Uterus (tissue), 3 donors: ENCODE measurements at regions not wholly inside any gene's neighbourhood (a gene's known extent, or its start where the extent isn't known, plus 50 kb on each side); places are given as distances from the start of the nearest gene placed in this dataset.

Source experiments
- DNase-seq, 2 donors: peaks; one replicate each; pipeline ENCODE4 v3.0.0-alpha.2; 2019 to 2020
- H3K27ac ChIP-seq, 2 donors: fragments of 200-600 bp; sonication (generic); 1 replicate in 1 of 2; 2 replicates in 1 of 2; pipeline ENCODE4 v1.5.1; 2016 to 2018
- H3K27me3 ChIP-seq, 2 donors: fragments of 200-600 bp; sonication (generic); one replicate each; pipeline ENCODE4 v1.5.1; 2018 to 2019; ENCODE audit warnings: control low read depth in 1 of 2
- H3K36me3 ChIP-seq, 2 donors: fragments of 200-600 bp; sonication (generic); one replicate each; pipeline ENCODE4 v1.5.1; 2019; ENCODE audit warnings: control low read depth in 1 of 2
- H3K4me1 ChIP-seq, 2 donors: fragments of 200-600 bp; sonication (generic); one replicate each; pipeline ENCODE4 v1.5.1; 2018 to 2019; ENCODE audit warnings: control low read depth in 1 of 2
- H3K4me3 ChIP-seq, 2 donors: fragments of 200-600 bp; sonication (generic); 1 replicate in 1 of 2; 2 replicates in 1 of 2; pipeline ENCODE4 v1.5.1; 2018 to 2019; ENCODE audit warnings: mild to moderate bottlenecking in 1 of 2
- H3K9me3 ChIP-seq, 2 donors: fragments of 200-600 bp; sonication (generic); one replicate each; pipeline ENCODE4 v1.5.1; 2019; ENCODE audit warnings: control low read depth in 1 of 2
- CTCF ChIP-seq, 4 experiments: fragments of 200-600 bp in 2 of 4; fragments of 450-650 bp in 2 of 4; sonication (generic) in 2 of 4; IDR thresholded peaks; one replicate each; pipeline ENCODE4 v1.5.1; 2016 to 2019; ENCODE audit warnings: antibody characterized with exemption in 4 of 4, mild to moderate bottlenecking in 2 of 4, moderate library complexity in 1 of 4
- POLR2A ChIP-seq, 2 donors: fragments of 450-650 bp; IDR thresholded peaks; one replicate each; pipeline ENCODE4 v1.6.1; 2016; ENCODE audit warnings: antibody characterized with exemption in 2 of 2, mild to moderate bottlenecking in 1 of 2, moderate library complexity in 1 of 2
- intact Hi-C: fragments of 100-400 bp; cut with DNase I; formaldehyde crosslinking; loops from one replicate; pipeline ENCODE4 v1.15.1; 2023; ENCODE audit warnings: low total_unique reads
- donor health status: DM: yes; HTN: yes; CAD: no.

GRCh38 chr14:52202151-52202550, 65.3 kb upstream of the PTGDR start:
- H3K27ac ChIP-seq, result no peak overlapping the region
- TF ChIP-seq POLR2A (IDR thresholded peaks at IDR 0.05), result no peak
- no peak for TF ChIP-seq CTCF (IDR thresholded peaks at IDR 0.05)
- H3K4me1 ChIP-seq, result no peaks in the 10 kb centered on the region
- DNase-seq, result no peak
- H3K36me3 ChIP-seq, result no peaks in the 10 kb centered on the region
- intact Hi-C loops, result no loop called here
- no peaks in the 10 kb centered on the region for H3K9me3 ChIP-seq
- H3K4me3 ChIP-seq, result no peak overlapping the region
- no peaks in the 10 kb centered on the region for H3K27me3 ChIP-seq

- no peaks in the 10 kb centered on the region for H3K36me3 ChIP-seq
These were observed 77.1 kb upstream of the PTGDR start for GRCh38 chr14:52190337-52190931.

GRCh38 chr14:52189325-52189724, 78.2 kb upstream of the PTGDR start:
- H3K36me3 ChIP-seq, result no peaks in the 10 kb centered on the region
- H3K9me3 ChIP-seq, result no peaks in the 10 kb centered on the region
- intact Hi-C loops, result no loop called here
- no peaks in the 10 kb centered on the region for H3K27me3 ChIP-seq
- no peak for DNase-seq
- H3K4me1 ChIP-seq, result no peaks in the 10 kb centered on the region
- TF ChIP-seq CTCF (IDR thresholded peaks at IDR 0.05), result no peak
- TF ChIP-seq POLR2A (IDR thresholded peaks at IDR 0.05), result no peak
- no peak overlapping the region for H3K27ac ChIP-seq
- no peak overlapping the region for H3K4me3 ChIP-seq

More at GRCh38 chr14:52190337-52190931, 77.1 kb upstream of the PTGDR start:
- no peak overlapping the region for H3K27ac ChIP-seq
- no peaks in the 10 kb centered on the region for H3K9me3 ChIP-seq
- intact Hi-C loops, result no loop called here
- no peaks in the 10 kb centered on the region for H3K4me1 ChIP-seq
- H3K27me3 ChIP-seq, result no peaks in the 10 kb centered on the region
- no peak for DNase-seq
- TF ChIP-seq CTCF (IDR thresholded peaks at IDR 0.05) (no peak), POLR2A (IDR thresholded peaks at IDR 0.05) (no peak)
- H3K4me3 ChIP-seq, result no peak overlapping the region

GRCh38 chr14:52188381-52188780, 79.1 kb upstream of the PTGDR start:
- DNase-seq, result no peak
- intact Hi-C loops, result no loop called here
- no peaks in the 10 kb centered on the region for H3K9me3 ChIP-seq
- H3K4me1 ChIP-seq, result no peaks in the 10 kb centered on the region
- H3K27ac ChIP-seq, result no peak overlapping the region
- no peaks in the 10 kb centered on the region for H3K27me3 ChIP-seq
- no peak for TF ChIP-seq CTCF (IDR thresholded peaks at IDR 0.05)
- TF ChIP-seq POLR2A (IDR thresholded peaks at IDR 0.05), result no peak
- H3K4me3 ChIP-seq, result no peak overlapping the region
- H3K36me3 ChIP-seq, result no peaks in the 10 kb centered on the region

- Histone ChIP-seq H3K4me1 (no peaks in the 10 kb centered on the region), H3K27me3 (no peaks in the 10 kb centered on the region), H3K9me3 (no peaks in the 10 kb centered on the region), H3K27ac (no peak overlapping the region), H3K36me3 (no peaks in the 10 kb centered on the region), H3K4me3 (no peak overlapping the region)
- no peak for DNase-seq
- intact Hi-C loops, result no loop called here
- no peak for TF ChIP-seq POLR2A (IDR thresholded peaks at IDR 0.05)
These were observed 82.3 kb upstream of the PTGDR start for GRCh38 chr14:52185178-52185577.

- intact Hi-C loops, result no loop called here
- H3K9me3 ChIP-seq, result no peaks in the 10 kb centered on the region
- DNase-seq, result no peak
- H3K4me3 ChIP-seq, result no peak overlapping the region
- TF ChIP-seq CTCF (IDR thresholded peaks at IDR 0.05) (no peak), POLR2A (IDR thresholded peaks at IDR 0.05) (no peak)
- H3K27ac ChIP-seq, result no peak overlapping the region
- no peaks in the 10 kb centered on the region for H3K27me3 ChIP-seq
- no peaks in the 10 kb centered on the region for H3K4me1 ChIP-seq
- no peaks in the 10 kb centered on the region for H3K36me3 ChIP-seq
These were observed 84.6 kb upstream of the PTGDR start for GRCh38 chr14:52182853-52183252.
